Osteoblast (primary cell): ENCODE measurements at regions not wholly inside any gene's neighbourhood (a gene's known extent, or its start where the extent isn't known, plus 50 kb on each side); places are given as distances from the start of the nearest gene placed in this dataset.

Experiments used
- DNase-seq: peaks from one replicate; pipeline ENCODE4 v3.0.0; 2011; ENCODE audit warnings: low spot score, mixed read lengths; ENCODE audit not compliant: insufficient read length; ENCODE audit errors: missing footprints
- H2AFZ ChIP-seq: 2 replicates; pipeline ENCODE4 v1.6.0; 2011; ENCODE audit warnings: mild to moderate bottlenecking, low read length
- H3K27ac ChIP-seq: 2 replicates; pipeline ENCODE4 v1.5.1; 2011; ENCODE audit warnings: mild to moderate bottlenecking, low read depth, low read length, moderate library complexity
- H3K27me3 ChIP-seq: 2 replicates; pipeline ENCODE4 v1.6.0; 2012; ENCODE audit warnings: mild to moderate bottlenecking, control low read depth, inconsistent platforms, low read length, moderate library complexity; ENCODE audit not compliant: insufficient read depth
- H3K36me3 ChIP-seq: 2 replicates; pipeline ENCODE4 v1.5.1; 2011; ENCODE audit warnings: mild to moderate bottlenecking, low read length, control low read depth, moderate library complexity; ENCODE audit not compliant: insufficient read depth
- H3K4me1 ChIP-seq: 2 replicates; pipeline ENCODE4 v1.5.1; 2011; ENCODE audit warnings: mild to moderate bottlenecking, low read length, control low read depth, moderate library complexity; ENCODE audit not compliant: insufficient read depth
- H3K4me2 ChIP-seq: 2 replicates; pipeline ENCODE4 v1.6.0; 2011; ENCODE audit warnings: mild to moderate bottlenecking, low read length; ENCODE audit not compliant: insufficient read depth
- H3K4me3 ChIP-seq: fragments of 200-600 bp; sonication (generic); 3 replicates; pipeline ENCODE4 v1.5.1; 2012; ENCODE audit warnings: mild to moderate bottlenecking, low read length, inconsistent platforms; ENCODE audit not compliant: insufficient read depth
- H3K79me2 ChIP-seq: 2 replicates; pipeline ENCODE4 v1.6.0; 2012; ENCODE audit warnings: mild to moderate bottlenecking, low read length, control low read depth, inconsistent platforms; ENCODE audit not compliant: insufficient read depth
- H3K9me3 ChIP-seq: 2 replicates; pipeline ENCODE4 v1.5.1; 2011; ENCODE audit warnings: low read depth, low read length, control low read depth
- H4K20me1 ChIP-seq: 2 replicates; pipeline ENCODE4 v1.6.0; 2012; ENCODE audit warnings: mild to moderate bottlenecking, low read length, control low read depth; ENCODE audit not compliant: insufficient read depth
- TF ChIP-seq, protein P1 (sequence below): IDR thresholded peaks from 2 replicates; pipeline ENCODE4 v1.5.1; 2011; ENCODE audit warnings: mild to moderate bottlenecking, low read depth, low read length, moderate library complexity; ENCODE audit errors: extremely low read depth

- TF ChIP-seq, protein P1, sequence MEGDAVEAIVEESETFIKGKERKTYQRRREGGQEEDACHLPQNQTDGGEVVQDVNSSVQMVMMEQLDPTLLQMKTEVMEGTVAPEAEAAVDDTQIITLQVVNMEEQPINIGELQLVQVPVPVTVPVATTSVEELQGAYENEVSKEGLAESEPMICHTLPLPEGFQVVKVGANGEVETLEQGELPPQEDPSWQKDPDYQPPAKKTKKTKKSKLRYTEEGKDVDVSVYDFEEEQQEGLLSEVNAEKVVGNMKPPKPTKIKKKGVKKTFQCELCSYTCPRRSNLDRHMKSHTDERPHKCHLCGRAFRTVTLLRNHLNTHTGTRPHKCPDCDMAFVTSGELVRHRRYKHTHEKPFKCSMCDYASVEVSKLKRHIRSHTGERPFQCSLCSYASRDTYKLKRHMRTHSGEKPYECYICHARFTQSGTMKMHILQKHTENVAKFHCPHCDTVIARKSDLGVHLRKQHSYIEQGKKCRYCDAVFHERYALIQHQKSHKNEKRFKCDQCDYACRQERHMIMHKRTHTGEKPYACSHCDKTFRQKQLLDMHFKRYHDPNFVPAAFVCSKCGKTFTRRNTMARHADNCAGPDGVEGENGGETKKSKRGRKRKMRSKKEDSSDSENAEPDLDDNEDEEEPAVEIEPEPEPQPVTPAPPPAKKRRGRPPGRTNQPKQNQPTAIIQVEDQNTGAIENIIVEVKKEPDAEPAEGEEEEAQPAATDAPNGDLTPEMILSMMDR = no peak
- DNase-seq = no peak
These were observed 584.6 kb downstream of the ANXA1 start for GRCh38 chr9:73736270-73736669.

GRCh38 chr9:73738741-73739530 is 587.3 kb downstream of the ANXA1 start:
- Histone ChIP-seq H3K27ac (no peak overlapping the region), H3K36me3 (no peaks in the 10 kb centered on the region), H3K27me3 (no peaks in the 10 kb centered on the region), H3K4me2 (no peak overlapping the region), H3K9me3 (no peaks in the 10 kb centered on the region), H2AFZ (no peak overlapping the region), H3K79me2 (no peaks in the 10 kb centered on the region), H3K4me3 (no peak overlapping the region), H3K4me1 (no peaks in the 10 kb centered on the region), H4K20me1 (no peaks in the 10 kb centered on the region)
- DNase-seq = no peak
- TF ChIP-seq, protein P1 = no peak

More at GRCh38 chr9:73736270-73736669, 584.6 kb downstream of the ANXA1 start:
- H3K4me3 ChIP-seq = no peak overlapping the region
- H3K4me2 ChIP-seq = no peak overlapping the region
- H3K9me3 ChIP-seq = no peaks in the 10 kb centered on the region
- no peaks in the 10 kb centered on the region for H3K36me3 ChIP-seq
- H3K4me1 ChIP-seq = no peaks in the 10 kb centered on the region
- H2AFZ ChIP-seq = no peak overlapping the region
- H3K27ac ChIP-seq = no peak overlapping the region
- no peaks in the 10 kb centered on the region for H3K27me3 ChIP-seq
- H3K79me2 ChIP-seq = no peaks in the 10 kb centered on the region
- no peaks in the 10 kb centered on the region for H4K20me1 ChIP-seq

- Histone ChIP-seq H3K9me3 (peaks cover 2% of the 10 kb centered on the region), H3K27me3 (no peaks in the 10 kb centered on the region), H3K4me2 (no peak overlapping the region), H3K4me1 (no peaks in the 10 kb centered on the region), H3K4me3 (no peak overlapping the region), H2AFZ (no peak overlapping the region), H3K36me3 (no peaks in the 10 kb centered on the region), H4K20me1 (no peaks in the 10 kb centered on the region), H3K79me2 (no peaks in the 10 kb centered on the region), H3K27ac (no peak overlapping the region)
- TF ChIP-seq, protein P1 = no peak
- DNase-seq = no peak
These were observed 589.7 kb downstream of the ANXA1 start for GRCh38 chr9:73741316-73741715.

- H4K20me1 ChIP-seq = no peaks in the 10 kb centered on the region
- TF ChIP-seq, protein P1 = no peak
- H3K27ac ChIP-seq = no peak overlapping the region
- no peaks in the 10 kb centered on the region for H3K79me2 ChIP-seq
- no peak overlapping the region for H3K4me2 ChIP-seq
- H3K4me1 ChIP-seq = no peaks in the 10 kb centered on the region
- DNase-seq = no peak
- H3K27me3 ChIP-seq = no peaks in the 10 kb centered on the region
- H3K36me3 ChIP-seq = no peaks in the 10 kb centered on the region
- peaks cover 2% of the 10 kb centered on the region for H3K9me3 ChIP-seq
- H2AFZ ChIP-seq = no peak overlapping the region
- H3K4me3 ChIP-seq = no peak overlapping the region
These were observed 590.7 kb downstream of the ANXA1 start for GRCh38 chr9:73742412-73742811.
